ENCODE measurements at regions not wholly inside any gene's neighbourhood (a gene's known extent, or its start where the extent isn't known, plus 50 kb on each side); places are given as distances from the start of the nearest gene placed in this dataset.

DNA sequence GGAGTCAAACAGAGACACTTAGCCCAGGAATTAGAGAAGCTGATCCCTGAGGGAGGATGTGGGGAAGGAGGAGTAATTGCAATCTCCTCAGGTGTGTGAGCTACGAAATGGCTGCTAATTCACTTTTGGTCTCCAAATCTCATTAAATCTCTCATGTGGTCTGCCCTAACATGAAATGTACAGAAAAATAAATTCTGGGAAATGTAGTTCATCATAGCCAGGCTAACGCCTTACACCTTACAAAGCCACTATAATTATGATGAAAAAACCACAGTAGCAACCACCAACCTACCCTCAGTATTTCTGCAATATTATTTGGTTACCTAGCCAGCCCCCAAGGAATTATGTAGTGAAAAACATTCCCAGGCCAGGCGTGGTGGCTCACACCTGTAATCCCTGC lies 354.0 kb downstream of the TMEM167A start:
- Histone ChIP-seq H3K9me3 (ENCODE audit: insufficient read depth in 2 of 2, low read depth in 1 of 2, low read length in 1 of 2) (no peaks in the 10 kb centered on the region), H2AFZ (ENCODE audit: low read length) (no peak overlapping the region), H4K8ac (ENCODE audit: extremely low read depth, insufficient read depth, low read length) (no peak overlapping the region), H3K14ac (ENCODE audit: insufficient read length) (no peak overlapping the region), H4K5ac (ENCODE audit: insufficient read length, low read depth, low read length) (no peak overlapping the region), H3K4me1 (replicated peaks in 1 of 4; ENCODE audit: control insufficient read depth in 3 of 4, insufficient read depth in 4 of 4, low read length in 3 of 4) (no peaks in the 10 kb centered on the region; a peak in 1 of 7 replicates), H2BK12ac (ENCODE audit: low read depth, low read length) (no peak overlapping the region), H2BK5ac (ENCODE audit: low read depth, low read length) (no peak overlapping the region), H3K9ac (replicated peaks in 1 of 4; ENCODE audit: extremely low read depth in 1 of 4, low read depth in 3 of 4, low read length in 3 of 4) (no peak overlapping the region), H3K27ac (ENCODE audit: low read depth, low read length) (no peak overlapping the region), H3K27me3 (replicated peaks in 1 of 4; ENCODE audit: control insufficient read depth in 3 of 4, extremely low read depth in 1 of 4, insufficient read depth in 3 of 4, low read length in 3 of 4) (no peaks in the 10 kb centered on the region), H2BK20ac (ENCODE audit: low read length) (no peak overlapping the region), H3K36me3 (ENCODE audit: control insufficient read depth in 2 of 4, insufficient read depth in 4 of 4, low read length in 3 of 4) (no peaks in the 10 kb centered on the region), H2BK120ac (replicated peaks; ENCODE audit: low read depth, low read length) (no peak overlapping the region), H2BK15ac (ENCODE audit: low read length) (no peak overlapping the region), H3K23me2 (ENCODE audit: low read depth, low read length) (no peaks in the 10 kb centered on the region), H2AK5ac (ENCODE audit: low read depth, low read length) (no peak overlapping the region), H4K91ac (replicated peaks; ENCODE audit: insufficient read length, low read length) (no peak overlapping the region), H3K56ac (replicated peaks; ENCODE audit: insufficient read length, low read depth, low read length) (no peak overlapping the region), H3K4ac (replicated peaks; ENCODE audit: insufficient read length, low read depth, low read length) (peak overlapping the region; percentile 44), H3K23ac (ENCODE audit: insufficient read length) (no peak overlapping the region), H3K4me2 (ENCODE audit: insufficient read depth in 1 of 2, low read depth in 2 of 2, low read length in 2 of 2) (no peak overlapping the region), H3K4me3 (ENCODE audit: extremely low read depth in 1 of 4, insufficient read depth in 2 of 4, low read depth in 3 of 4, low read length in 4 of 4) (no peak overlapping the region), H3K79me2 (ENCODE audit: control insufficient read depth in 1 of 2, insufficient read depth in 2 of 2, low read length in 2 of 2) (no peaks in the 10 kb centered on the region), H4K20me1 (replicated peaks in 1 of 2; ENCODE audit: control insufficient read depth in 1 of 2, insufficient read depth in 2 of 2, low read length in 2 of 2) (no peaks in the 10 kb centered on the region), H3K79me1 (ENCODE audit: low read depth, low read length) (no peaks in the 10 kb centered on the region), H3K18ac (ENCODE audit: extremely low read depth, low read length) (0 out of 2 replicates have a peak overlapping the region, but pooled peaks have one; percentile 32)
- DNase-seq (ENCODE audit: low read depth in 1 of 2, low spot score in 2 of 2) = no peak
- ChIA-PET CTCF (ENCODE audit: partially characterized antibody) (interaction anchor here (1.3 kb wide), 1 partner anchor 21 kb away, joined by 3 read pairs; no protein-coding TSS in a partner anchor), POLR2A (ENCODE audit: partially characterized antibody) (no interaction called here)
- TF ChIP-seq BCL11A (IDR thresholded peaks at IDR 0.05; ENCODE audit: low read depth in 2 of 2, low read length in 2 of 2) = no peak
- 89% methylated on average over 3 of the region's 3 CpGs; no CpG with 5 or more reads in 1 of the 2 experiments for WGBS, 2 experiments (ENCODE audit: extremely low coverage in 1 of 2, insufficient coverage in 1 of 2, insufficient read length in 1 of 2, insufficient replicate concordance in 2 of 2, low coverage in 1 of 2, low lambda C conversion rate in 2 of 2, missing lambda C conversion rate in 1 of 2)
- no peak for FAIRE-seq

Data from H1 (cell line).